Right renal cortex interstitium (tissue), 3 donors: ENCODE measurements at regions not wholly inside any gene's neighbourhood (a gene's known extent, or its start where the extent isn't known, plus 50 kb on each side); places are given as distances from the start of the nearest gene placed in this dataset.
"Not testable (repeated sequence)": the region's sequence is repeated elsewhere in the genome, so short reads cannot be mapped to it uniquely, and the experiment has no call there.

Source experiments
- DNase-seq, 3 donors: peaks; one replicate each; pipeline ENCODE4 v3.0.0-alpha.2; 2013; ENCODE audit warnings: low read depth in 3 of 3, low spot score in 2 of 3

DNA sequence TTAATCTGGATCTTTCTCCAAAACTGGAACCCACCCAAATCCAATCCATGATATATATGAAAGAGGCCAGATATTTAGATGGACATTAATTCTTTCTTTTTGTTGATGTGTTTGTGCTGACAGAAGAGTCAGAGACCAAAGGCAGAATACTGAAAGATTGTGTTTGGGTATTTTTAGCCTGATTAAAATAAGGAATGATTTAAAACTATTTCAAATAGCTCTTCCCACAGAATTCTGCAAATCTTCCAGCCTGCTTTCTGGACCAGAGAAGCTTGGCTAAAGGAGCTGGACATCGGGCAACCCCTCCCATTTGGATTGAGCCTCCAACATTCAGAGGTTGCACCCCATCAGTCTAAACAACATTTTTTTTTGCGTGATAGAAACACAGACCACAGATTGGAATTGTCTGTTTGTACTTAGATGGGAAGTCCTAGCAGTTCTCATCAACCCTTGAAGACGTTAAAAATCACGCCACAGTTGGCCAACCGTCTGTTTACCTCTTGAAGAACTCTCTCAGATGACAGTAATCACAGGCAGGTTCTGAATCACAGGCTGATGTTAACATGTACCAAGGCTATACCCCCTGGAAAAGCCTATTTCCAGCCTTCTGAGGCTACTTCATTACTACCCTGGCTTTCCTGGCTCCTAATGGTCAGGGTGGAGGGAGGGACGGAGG, 155.2 kb upstream of the NRP1 start:
- DNase-seq, result no peak

DNA sequence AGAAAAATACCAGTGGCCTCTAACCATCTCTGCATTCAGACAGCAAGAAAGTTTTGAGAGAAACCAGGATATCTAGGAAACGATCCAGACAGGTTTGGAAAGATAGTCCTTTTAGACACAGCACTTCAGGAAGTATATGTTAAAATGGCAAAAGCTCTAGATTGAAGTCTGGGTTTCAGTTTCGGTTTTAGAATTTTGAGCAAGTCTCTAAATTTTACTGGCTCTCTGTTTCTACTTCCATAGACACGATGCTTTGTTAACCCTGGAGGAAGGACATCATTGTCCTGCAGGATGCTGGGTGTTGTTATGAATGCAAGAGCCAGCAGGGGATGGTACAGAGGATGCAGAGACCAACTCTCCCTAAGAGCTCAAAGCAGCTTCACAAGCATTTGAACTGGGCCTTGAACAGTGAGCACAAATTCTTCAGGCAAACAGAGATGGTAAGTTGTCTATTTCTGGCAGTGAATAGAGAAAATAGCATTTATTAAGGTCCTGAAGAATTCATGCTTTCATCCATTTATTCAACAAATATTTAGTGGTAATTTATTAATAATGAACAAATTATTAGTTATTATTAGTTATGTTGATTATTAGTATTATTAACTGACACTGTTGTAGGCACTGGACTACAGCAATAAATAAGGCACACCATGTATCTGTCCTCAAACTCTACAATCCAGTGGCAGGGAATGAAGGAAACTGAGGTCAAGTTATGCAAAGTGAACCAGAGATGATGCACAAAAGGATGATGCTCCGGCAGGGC, 152.7 kb upstream of the NRP1 start:
- DNase-seq, result no peak

DNA sequence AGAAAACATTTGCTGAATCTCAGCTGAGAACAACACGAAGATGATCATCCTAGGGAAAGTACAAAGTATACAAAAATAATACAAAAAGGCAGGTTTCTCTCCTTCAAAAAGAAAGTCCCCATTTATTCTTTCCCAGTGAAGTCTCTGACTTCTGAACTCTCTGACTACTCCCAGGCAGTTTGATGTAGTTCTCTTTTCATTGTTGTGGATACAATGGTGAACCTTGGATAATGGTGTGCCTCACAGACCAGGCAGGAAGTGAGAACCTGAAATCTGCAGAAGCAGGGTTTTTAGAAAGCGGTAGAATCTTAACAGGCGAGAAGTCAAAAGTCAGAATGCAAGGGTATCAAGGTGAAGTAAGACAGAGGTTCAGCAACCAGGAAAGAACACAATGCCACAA, 150.8 kb upstream of the NRP1 start:
- DNase-seq, result no peak

DNA sequence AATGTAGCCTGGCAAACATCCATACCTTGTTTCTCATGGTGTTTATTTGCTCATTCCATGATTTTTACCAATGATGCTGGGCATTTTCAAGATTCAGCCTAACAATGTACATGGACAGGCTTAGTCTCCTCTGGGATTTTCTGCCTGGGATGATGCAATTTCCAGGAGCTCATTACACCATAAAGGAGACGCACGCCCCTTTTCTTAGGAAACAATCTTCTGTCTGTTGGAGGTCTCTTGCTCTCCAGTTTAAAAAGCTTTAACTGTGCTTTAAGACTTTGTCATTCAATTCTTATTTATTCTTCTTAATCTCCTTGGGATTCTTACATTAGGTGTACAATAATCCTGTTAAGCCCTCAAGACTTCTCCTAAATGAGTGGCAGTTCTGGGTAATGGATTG, 150.3 kb upstream of the NRP1 start:
- no peak for DNase-seq

DNA sequence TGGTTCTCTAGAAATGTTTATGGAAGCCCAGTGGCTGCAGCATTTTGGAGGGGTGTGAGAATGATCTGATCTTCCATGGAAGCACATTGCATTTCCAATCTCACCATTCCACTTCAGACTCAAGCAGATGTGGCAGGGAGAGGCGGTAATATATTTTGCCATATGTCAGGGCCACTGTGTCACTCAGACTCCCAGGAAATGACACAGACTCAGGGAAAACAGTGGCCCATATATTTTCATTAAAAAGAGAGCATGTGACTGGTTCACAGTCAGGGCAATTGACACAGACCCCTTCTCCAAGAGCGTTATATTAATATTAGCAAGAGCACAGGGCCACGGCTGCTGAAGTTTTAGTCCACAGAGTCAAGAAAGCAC, 149.3 kb upstream of the NRP1 start:
- no peak for DNase-seq

DNA sequence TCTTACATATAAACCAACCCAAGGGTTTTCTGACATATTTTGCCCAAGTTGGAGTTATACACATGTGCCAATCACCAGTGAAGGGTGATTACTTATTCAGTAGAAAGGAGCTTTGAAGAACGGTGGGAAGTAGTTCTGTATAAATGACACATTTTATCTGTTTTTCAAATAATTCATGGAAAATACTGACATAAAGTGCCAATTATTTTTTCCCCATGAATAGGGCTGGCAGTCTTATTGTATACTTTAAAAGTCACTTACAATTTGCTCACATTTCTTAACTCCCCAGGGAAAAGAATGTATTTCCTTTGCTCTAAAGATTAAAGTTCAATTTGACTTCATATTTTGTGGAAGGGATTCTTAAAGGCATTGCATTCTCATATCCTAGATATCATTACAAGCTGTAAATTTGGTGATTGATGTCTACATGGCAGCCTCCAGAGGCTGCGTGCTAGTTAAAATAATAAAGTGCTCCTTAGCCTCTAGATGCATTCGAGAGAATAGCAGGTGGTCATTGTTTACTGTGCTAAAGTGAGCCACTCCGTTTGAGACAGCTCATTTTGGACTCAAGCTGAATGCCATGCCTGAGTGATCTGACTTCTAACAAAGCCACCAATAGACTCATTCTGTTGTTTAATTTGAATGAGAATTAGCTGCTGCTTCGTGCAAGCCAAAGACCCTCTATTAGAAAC, 148.8 kb upstream of the NRP1 start:
- DNase-seq, result no peak

DNA sequence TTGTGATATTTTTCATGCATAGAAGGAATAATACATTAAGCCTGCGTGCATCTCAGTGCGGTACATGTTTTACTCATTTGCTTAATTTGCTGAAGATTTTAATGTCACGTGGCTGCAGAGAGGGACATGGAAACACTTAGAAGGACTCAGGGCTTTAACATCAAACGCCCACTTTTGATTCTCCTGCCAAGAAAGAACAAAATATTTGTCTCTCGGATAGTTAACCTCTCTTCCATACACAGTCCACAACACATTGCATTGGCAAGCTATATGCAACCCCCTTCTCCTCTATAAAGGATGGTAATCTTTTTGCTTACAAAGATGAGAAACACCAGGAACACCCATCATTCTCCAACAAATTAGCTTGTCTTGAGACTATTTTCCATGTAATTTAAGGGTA, 148.0 kb upstream of the NRP1 start:
- no peak for DNase-seq

DNA sequence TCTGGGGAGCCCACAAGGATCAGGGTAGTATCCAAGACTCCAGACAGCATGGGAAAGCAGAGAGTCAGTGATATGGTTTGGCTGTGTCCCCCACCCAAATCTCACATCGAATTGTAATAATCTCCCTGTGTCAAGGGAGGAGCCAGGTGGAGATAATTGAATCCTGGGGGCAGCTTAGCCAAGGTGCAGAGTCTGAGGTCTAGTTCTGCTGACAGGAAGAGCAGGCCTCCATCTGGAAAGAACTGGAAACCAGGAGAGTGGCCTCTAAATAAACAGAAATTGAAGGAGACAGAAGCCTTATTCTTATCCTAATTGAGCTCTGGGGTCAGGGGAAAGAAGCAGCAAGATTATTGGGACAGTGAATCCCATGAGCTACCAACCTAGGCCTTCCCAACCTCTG, 146.7 kb upstream of the NRP1 start:
- DNase-seq, result no peak

DNA sequence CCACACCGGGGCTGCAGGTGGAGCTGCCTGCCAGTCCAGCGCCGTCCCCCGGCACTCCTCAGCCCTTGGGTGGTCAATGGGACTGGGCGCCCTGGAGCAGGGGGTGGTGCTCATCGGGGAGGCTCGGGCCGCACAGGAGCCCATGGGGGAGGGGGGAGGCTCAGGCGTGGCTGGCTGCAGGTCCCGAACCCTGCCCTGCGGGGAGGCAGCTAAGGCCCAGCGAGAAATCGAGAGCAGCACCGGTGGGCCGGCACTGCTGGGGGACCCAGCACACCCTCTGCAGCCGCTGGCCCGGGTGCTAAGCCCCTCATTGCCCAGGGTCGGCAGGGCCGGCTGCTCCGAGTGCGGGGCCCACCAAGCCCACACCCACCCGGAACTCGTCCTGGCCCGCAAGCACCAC, 145.9 kb upstream of the NRP1 start:
- DNase-seq, result not testable (repeated sequence)

DNA sequence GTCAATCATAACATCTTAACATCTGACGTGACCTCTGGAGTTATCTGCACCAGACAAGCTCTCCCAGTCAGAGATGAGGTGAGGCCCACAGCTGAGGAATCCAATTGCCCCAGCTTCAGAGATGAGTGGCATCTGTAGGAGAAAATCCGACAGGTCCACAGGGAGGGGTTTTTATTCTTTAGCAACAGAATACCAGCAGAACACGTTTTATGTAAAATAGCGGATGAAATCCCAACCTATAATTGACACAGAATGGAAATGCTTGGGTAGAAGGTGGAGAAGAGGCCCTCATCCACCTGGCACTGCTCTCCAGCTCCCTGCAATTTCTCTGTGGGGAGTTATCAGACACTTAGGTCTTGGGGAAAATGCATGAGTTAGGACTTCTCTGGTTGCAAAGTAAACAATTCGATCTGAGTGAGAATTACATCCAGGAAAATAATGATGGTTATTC, 144.2 kb upstream of the NRP1 start:
- no peak for DNase-seq

DNA sequence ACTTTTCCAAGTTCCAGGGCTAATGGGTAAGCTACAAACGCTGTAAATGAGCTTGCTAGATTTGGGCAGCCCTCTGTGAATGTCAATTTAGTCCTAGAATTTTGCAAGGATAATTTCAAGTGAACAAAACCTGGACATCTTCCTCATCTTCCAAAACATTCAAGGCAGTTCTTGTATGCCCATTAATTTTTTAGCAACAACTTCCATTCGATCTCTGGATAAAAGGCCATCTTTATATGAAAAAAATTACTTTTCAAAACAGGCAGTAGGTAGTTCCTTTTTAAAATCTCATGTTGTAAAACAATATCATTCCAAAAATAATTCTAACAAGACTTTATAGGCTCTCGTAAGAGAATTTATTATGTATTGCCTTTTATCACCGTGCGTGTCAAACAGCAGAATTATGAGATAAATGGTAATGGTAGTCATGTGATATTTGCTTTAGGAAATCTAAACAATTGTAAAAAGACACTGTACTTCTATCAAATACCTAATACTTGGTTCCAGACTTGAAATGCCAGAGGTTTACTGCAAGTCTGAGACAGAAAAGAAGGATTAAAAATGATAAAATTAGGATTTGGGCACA, 143.7 kb upstream of the NRP1 start:
- no peak for DNase-seq

DNA sequence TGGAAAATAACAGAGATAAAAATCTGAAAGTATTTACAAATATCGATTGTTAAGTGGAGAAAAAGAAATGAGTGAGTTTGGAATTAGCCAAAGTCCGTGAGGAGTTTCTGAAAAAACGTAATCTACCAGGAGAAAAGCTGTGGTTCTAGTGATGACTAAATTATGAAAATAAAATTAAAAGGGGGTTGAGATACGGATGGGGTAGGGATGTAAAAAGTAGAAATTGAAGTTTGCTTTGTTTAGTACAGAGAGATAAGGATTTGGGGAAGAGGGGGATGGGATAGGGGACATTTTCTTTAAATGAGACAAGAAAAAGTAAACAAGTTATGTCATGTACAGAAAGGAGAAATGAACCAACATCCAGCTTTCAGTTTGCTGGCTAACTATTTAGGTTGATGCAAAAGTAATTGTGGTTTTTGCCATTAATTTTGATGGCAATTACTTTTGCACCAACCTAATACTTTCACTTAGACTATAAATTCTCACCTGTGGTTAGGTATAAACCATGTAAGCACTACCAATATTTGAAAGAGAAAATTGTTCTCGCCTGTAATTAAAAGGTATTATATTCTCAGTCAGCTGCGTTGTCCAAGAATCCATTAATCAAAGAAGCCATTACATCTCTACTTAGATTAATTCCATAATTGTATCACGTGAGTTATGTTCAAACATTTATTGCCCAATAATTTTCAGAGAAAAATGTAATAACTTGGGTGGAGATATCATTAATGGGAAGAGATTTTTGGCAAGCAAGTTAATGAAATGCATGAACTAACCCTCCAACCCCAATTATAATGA, 143.0 kb upstream of the NRP1 start:
- no peak for DNase-seq

DNA sequence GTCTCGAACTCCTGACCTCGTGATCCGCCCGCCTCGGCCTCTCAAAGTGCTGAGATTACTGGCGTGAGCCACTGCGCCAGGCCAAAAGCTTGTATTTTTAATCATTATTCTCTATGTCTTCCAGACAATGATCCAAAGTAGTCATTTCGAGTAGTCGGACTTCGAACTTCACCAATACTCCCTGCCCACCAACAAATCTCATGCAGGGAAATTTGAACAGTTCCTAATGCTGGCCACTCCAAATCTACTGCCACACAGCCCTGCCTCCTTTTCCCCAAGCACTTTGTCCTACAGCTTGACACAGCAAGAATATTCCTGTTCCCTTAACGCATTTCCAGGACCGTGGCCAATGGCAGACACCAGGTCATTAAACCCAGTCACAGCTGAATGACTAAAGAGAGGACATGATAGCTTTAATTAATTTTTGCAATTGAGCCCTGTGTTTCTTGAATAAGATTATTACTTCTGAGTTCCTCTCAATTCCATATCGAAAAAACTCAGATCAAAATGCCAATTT, 142.3 kb upstream of the NRP1 start:
- no peak for DNase-seq

DNA sequence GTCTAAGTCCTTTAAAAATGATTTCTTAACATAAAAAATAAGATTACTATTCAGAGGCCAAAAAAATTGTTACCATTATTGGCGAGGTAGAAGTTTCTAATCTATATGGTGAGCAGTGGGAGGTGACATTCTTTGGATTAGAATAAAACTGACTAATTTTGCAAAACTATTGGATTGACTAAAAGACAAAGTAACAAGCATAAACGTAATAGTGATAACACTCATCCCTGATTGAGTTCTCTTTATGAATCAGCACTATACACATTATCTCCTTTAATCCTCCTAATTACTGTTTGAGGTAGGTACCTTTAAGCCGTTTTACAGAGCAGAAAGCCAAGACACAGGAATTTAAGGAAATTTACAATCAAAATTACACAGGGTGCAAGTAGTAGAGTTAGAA, 139.2 kb upstream of the NRP1 start:
- no peak for DNase-seq

DNA sequence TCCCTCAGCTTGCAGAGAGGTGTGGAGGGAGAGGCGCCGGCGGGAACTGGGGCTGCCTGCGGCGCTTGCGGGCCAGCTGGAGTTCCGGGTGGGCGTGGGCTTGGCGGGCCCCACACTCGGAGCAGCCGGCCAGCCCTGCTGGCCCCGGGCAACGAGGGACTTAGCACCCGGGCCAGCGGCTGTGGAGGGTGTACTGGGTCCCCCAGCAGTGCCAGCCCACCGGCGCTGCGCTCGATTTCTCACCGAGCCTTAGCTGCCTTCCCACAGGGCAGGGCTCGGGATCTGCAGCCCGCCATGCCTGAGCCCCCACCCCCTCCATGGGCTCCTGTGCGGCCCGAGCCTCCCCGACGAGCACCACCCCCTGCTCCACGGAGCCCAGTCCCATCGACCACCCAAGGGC, 133.5 kb upstream of the NRP1 start:
- not testable (repeated sequence) for DNase-seq

DNA sequence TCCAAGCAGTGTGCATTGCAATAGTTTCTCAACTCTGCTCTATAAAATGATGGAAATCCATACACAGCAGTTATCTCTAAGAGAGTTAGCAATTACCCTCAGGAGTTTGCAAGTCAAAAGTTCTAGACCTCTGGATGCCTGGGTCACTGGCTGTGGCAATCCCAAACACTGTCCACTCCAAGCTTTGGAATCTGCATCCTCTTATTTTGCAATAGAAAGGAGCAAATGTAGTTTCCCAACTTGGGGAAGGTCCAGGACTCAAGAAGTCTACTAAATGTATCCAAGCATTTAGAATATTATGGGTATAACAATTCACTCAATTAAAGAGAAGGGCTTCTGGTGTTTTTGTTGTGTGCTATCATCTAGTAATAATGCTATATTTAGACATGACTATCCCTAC, 131.3 kb upstream of the NRP1 start:
- DNase-seq, result no peak

DNA sequence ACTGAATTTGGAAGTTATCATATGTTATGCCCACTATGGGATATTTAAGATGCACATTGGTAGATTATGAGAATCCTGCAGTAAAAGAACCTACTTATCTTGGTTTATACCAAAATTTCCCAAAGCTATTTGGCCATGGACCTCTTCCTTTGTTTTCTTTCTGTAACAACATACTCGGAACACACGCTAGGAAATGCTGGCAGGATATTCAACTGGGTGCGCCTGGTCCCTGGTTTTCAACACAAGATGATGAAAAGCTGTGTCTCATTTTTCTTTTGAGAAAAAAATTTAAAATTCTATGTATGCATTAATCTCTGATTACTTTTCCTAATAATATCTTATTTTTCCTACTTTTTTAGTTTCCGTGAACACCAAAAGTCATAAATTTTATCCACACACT, 128.5 kb upstream of the NRP1 start:
- DNase-seq, result no peak

DNA sequence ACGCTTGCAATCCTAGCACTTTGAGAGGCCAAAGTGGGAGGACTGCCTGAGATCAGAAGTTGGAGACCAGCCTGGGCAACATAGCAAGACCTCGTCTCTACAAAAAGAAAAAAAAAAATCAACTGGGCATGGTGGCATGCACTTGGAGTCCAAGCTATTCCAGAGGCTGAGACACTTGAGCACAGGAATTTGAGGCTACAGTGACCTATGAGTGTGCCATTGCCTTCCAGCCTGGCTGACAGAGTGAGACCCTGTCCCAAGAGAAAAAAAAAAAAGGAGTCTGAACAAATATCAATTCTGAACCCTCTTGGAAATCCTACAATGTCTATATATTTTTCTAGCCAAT, 126.8 kb upstream of the NRP1 start:
- no peak for DNase-seq

DNA sequence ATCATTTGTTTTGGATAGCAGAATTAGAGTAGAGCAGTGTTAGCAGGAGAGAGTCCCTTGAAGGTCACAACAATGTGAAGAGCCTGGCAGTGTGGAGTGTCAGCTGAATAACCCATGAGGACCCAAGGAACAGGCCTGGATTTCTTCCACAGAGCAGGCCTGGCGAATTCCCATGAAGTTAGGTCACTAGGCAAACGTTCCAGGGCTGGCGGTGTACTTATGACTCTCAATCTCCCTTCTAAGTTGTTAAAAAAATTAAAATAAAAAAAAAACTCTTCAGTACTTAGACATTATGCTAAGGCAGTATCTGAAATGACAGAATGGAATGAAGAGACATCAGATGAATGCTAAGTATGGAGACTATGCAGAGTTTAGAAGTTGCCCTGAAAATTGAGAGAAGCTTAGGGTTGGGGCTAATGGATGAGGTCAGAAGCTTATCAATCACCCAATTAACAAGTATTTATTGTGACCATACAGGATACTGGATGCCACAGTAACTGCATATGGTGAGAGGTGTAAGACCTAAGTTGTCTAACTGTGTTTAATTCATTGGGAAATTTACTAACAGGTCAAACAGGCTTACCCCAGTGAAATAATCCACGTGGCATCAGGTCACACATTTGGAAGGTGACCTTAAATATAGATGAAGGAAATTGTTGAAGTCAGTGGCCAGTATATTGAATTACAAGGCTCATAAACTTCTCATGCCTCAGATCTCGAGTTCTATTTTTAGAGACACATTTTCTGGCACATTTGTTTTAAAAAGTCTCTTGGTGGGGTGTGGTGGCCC, 126.2 kb upstream of the NRP1 start:
- no peak for DNase-seq

DNA sequence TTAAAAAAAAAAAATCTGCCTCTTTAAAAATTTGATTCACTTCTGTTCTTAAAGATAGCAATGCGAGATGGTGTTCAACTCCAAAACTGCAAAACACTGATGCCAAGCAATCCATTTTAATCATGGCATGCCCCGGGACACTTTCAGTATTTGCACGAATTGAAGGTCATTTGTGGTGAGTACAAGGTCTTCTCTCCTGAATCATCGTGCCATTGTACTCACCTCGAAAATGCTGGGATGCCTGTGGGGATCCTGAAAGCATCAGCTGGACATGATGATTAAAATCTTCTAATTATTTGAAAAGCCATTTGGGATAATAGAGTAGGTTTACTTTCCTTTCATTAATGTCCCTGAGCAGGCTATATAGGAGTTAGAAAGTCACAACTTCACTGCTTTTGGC, 125.1 kb upstream of the NRP1 start:
- DNase-seq, result no peak
